ENCODE measurements at regions not wholly inside any gene's neighbourhood (a gene's known extent, or its start where the extent isn't known, plus 50 kb on each side); places are given as distances from the start of the nearest gene placed in this dataset.

- TF ChIP-seq CTCF (IDR thresholded peaks at IDR 0.05; ENCODE audit: low read depth, low read length), result no peak
- in situ Hi-C loops (cut with HindIII; ENCODE audit: low sequenced_read_pairs), result no loop called here
Measured at GRCh38 chr5:86862093-86862492, 244.4 kb downstream of the COX7C start.

GRCh38 chr5:86864051-86864450 is 246.3 kb downstream of the COX7C start:
- in situ Hi-C loops (cut with HindIII; ENCODE audit: low sequenced_read_pairs), result no loop called here
- DNase-seq (ENCODE audit: low read depth, low spot score), result no peak
- no peak for TF ChIP-seq CTCF (IDR thresholded peaks at IDR 0.05; ENCODE audit: low read depth, low read length)
- no peak overlapping the region for H3K4me3 ChIP-seq (ENCODE audit: low read depth, low read length)

More at GRCh38 chr5:86862093-86862492, 244.4 kb downstream of the COX7C start:
- DNase-seq (ENCODE audit: low read depth, low spot score), result no peak
- H3K4me3 ChIP-seq (ENCODE audit: low read depth, low read length), result no peak overlapping the region

GRCh38 chr5:86865256-86865785 is 247.6 kb downstream of the COX7C start:
- H3K4me3 ChIP-seq (ENCODE audit: low read depth, low read length), result no peak overlapping the region
- no peak for DNase-seq (ENCODE audit: low read depth, low spot score)
- in situ Hi-C loops (cut with HindIII; ENCODE audit: low sequenced_read_pairs), result no loop called here
- no peak for TF ChIP-seq CTCF (IDR thresholded peaks at IDR 0.05; ENCODE audit: low read depth, low read length)

DNA sequence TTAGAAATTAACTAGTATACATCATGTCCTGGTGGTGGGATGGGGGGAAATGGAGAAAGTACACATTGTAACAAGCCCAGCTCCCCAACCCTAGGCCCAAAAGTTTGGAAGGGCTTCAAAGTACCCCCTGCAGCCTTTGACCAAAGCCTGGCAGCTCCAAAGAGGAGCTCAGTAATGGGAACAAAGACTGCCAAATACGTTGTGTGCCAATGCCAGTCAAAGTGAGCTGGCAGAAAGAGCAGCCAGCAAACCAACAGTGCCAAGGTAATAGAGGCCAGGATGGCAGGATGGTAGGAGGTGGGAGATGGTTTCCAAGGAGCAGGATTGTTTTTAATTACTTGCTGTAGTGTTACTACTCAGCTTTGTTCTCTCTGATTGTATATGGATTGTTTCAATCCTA is 248.3 kb downstream of the COX7C start:
- DNase-seq (ENCODE audit: low read depth, low spot score), result no peak
- no peak overlapping the region for H3K4me3 ChIP-seq (ENCODE audit: low read depth, low read length)
- in situ Hi-C loops (cut with HindIII; ENCODE audit: low sequenced_read_pairs), result no loop called here
- TF ChIP-seq CTCF (IDR thresholded peaks at IDR 0.05; ENCODE audit: low read depth, low read length), result no peak

- in situ Hi-C loops (cut with HindIII; ENCODE audit: low sequenced_read_pairs), result no loop called here
- no peak for DNase-seq (ENCODE audit: low read depth, low spot score)
- TF ChIP-seq CTCF (IDR thresholded peaks at IDR 0.05; ENCODE audit: low read depth, low read length), result no peak
- H3K4me3 ChIP-seq (ENCODE audit: low read depth, low read length), result no peak overlapping the region
Measured at GRCh38 chr5:86869268-86869667, 251.5 kb downstream of the COX7C start.

DNA sequence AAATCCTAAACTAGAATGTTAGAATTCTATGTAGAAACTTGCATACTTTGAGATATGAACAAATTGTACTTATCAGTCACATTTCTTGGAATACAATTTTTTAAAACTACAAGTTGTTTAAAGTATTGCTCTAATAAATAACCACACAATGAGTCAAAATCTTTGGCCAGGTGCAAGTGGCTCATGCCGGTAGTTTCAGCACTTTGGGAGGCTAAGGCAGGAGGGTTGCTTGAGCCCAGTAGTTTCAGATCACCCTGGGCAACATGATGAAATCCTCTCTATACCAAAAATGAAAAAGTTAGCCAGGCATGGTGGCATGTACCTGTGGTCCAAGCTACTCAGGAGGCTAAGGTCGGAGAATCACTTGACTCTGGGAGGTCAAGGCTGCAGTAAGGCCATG is 257.8 kb downstream of the COX7C start:
- no peak for DNase-seq (ENCODE audit: low read depth, low spot score)
- in situ Hi-C loops (cut with HindIII; ENCODE audit: low sequenced_read_pairs), result no loop called here
- TF ChIP-seq CTCF (IDR thresholded peaks at IDR 0.05; ENCODE audit: low read depth, low read length), result no peak
- H3K4me3 ChIP-seq (ENCODE audit: low read depth, low read length), result no peak overlapping the region

- TF ChIP-seq CTCF (IDR thresholded peaks at IDR 0.05; ENCODE audit: low read depth, low read length), result no peak
- in situ Hi-C loops (cut with HindIII; ENCODE audit: low sequenced_read_pairs), result no loop called here
- H3K4me3 ChIP-seq (ENCODE audit: low read depth, low read length), result no peak overlapping the region
- no peak for DNase-seq (ENCODE audit: low read depth, low spot score)
Measured at GRCh38 chr5:86878250-86878649, 260.5 kb downstream of the COX7C start.
